Mesenchymal stem cell (in vitro differentiated cells and primary cell): ENCODE measurements at regions not wholly inside any gene's neighbourhood (a gene's known extent, or its start where the extent isn't known, plus 50 kb on each side); places are given as distances from the start of the nearest gene placed in this dataset. TPM values are rescaled to one million over a fixed set of nuclear protein-coding genes. Genes with fewer than 3 reads are reported as not detected.

Source experiments
- small RNA-seq: library from polyadenylated mRNA; stranded (forward); fragments of <200 nt; extraction: miRNeasy Mini kit (QIAGEN cat#:217004); gene quantifications from one replicate; pipeline ENCODE3, GENCODE V24; 2013; ENCODE audit warnings: low read depth

Small RNA genes lying in the stretch of these regions (small RNA-seq; reads per million reads assigned to genes)
- not detected for gene RNU6-812P
- gene RNU6-827P: not detected
